ENCODE measurements at regions not wholly inside any gene's neighbourhood (a gene's known extent, or its start where the extent isn't known, plus 50 kb on each side); places are given as distances from the start of the nearest gene placed in this dataset.

- TF ChIP-seq, protein P1, sequence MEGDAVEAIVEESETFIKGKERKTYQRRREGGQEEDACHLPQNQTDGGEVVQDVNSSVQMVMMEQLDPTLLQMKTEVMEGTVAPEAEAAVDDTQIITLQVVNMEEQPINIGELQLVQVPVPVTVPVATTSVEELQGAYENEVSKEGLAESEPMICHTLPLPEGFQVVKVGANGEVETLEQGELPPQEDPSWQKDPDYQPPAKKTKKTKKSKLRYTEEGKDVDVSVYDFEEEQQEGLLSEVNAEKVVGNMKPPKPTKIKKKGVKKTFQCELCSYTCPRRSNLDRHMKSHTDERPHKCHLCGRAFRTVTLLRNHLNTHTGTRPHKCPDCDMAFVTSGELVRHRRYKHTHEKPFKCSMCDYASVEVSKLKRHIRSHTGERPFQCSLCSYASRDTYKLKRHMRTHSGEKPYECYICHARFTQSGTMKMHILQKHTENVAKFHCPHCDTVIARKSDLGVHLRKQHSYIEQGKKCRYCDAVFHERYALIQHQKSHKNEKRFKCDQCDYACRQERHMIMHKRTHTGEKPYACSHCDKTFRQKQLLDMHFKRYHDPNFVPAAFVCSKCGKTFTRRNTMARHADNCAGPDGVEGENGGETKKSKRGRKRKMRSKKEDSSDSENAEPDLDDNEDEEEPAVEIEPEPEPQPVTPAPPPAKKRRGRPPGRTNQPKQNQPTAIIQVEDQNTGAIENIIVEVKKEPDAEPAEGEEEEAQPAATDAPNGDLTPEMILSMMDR (IDR thresholded peaks at IDR 0.05; ENCODE audit: insufficient read depth, low read length, poor library complexity, severe bottlenecking) = no peak
- TF ChIP-seq EZH2phosphoT487 (conservative IDR thresholded peaks at IDR 0.05; ENCODE audit: low read length) = no peak
Measured at GRCh38 chr3:29226706-29227105, 54.2 kb upstream of the RBMS3 start.
